ENCODE measurements at regions not wholly inside any gene's neighbourhood (a gene's known extent, or its start where the extent isn't known, plus 50 kb on each side); places are given as distances from the start of the nearest gene placed in this dataset.

DNA sequence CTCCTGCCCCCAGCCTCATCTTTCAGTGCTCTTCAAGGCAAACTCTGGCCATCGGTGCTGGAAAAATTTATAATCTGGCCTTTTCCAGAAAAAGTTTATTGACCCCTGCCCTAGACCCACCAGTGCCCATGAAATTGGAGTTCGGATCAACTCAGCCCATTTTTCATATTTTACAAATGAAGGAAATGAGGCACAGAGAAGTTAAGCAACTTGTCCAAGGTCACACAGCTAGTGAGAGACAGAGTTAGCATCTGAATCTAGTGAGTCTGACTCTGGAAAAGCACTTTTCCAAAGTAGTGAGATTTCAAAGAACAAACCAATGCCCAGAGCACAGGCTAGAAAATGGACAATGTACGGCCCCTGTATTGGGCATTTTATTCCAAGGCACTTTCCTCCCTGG lies 69.4 kb upstream of the TLE3 start:
- Histone ChIP-seq H3K36me3 (ENCODE audit: control insufficient read depth in 2 of 2, insufficient read depth in 2 of 2, low read length in 2 of 2) (no peaks in the 10 kb centered on the region), H3K4me1 (ENCODE audit: control insufficient read depth in 2 of 2, insufficient read depth in 2 of 2, low read length in 2 of 2) (no peaks in the 10 kb centered on the region), H3K4me3 (ENCODE audit: low read length in 2 of 2) (no peak overlapping the region), H3K9me3 (ENCODE audit: control insufficient read depth in 2 of 2, low read length in 2 of 2) (no peaks in the 10 kb centered on the region), H3K27ac (ENCODE audit: low read depth in 2 of 2, low read length in 2 of 2) (no peak overlapping the region), H3K27me3 (ENCODE audit: control insufficient read depth in 2 of 2, insufficient read depth in 2 of 2, low read length in 2 of 2) (no peaks in the 10 kb centered on the region), H3K9ac (ENCODE audit: low read depth in 1 of 2, low read length in 2 of 2) (no peak overlapping the region)

DNA sequence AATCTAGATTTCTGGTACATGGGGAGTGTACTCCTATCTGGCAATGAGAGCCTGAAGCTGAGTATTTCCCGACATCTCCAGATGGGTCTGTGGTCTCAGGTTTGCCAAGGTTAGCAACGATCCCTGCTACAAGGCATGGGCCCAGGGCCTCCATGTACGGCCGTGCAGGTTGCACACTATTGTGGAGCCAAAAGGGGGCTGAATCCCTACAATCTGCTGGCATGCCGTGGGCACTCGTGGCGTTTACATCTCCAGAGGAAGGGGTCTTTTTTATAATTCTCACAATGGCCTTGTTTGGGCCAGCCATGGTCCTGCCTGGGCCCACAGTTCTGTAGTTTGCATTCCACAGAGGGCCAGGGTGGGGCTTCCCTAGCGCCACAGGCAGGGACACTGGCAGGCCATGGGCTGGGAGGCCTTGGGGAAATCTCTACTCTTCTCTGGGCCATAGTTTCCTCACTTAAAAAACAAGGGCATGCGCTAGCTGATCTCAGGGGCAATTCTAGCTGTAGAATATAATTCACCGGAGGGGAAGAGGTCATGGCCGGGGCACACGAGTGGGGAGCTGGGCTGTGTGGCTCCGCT lies 68.9 kb upstream of the TLE3 start:
- no peaks in the 10 kb centered on the region for H3K27me3 ChIP-seq (ENCODE audit: control insufficient read depth in 2 of 2, insufficient read depth in 2 of 2, low read length in 2 of 2)
- no peaks in the 10 kb centered on the region for H3K36me3 ChIP-seq (ENCODE audit: control insufficient read depth in 2 of 2, insufficient read depth in 2 of 2, low read length in 2 of 2)
- H3K9ac ChIP-seq (ENCODE audit: low read depth in 1 of 2, low read length in 2 of 2), result no peak overlapping the region
- H3K9me3 ChIP-seq (ENCODE audit: control insufficient read depth in 2 of 2, low read length in 2 of 2), result no peaks in the 10 kb centered on the region
- H3K27ac ChIP-seq (ENCODE audit: low read depth in 2 of 2, low read length in 2 of 2), result no peak overlapping the region
- no peak overlapping the region for H3K4me3 ChIP-seq (ENCODE audit: low read length in 2 of 2)
- no peaks in the 10 kb centered on the region for H3K4me1 ChIP-seq (ENCODE audit: control insufficient read depth in 2 of 2, insufficient read depth in 2 of 2, low read length in 2 of 2)

DNA sequence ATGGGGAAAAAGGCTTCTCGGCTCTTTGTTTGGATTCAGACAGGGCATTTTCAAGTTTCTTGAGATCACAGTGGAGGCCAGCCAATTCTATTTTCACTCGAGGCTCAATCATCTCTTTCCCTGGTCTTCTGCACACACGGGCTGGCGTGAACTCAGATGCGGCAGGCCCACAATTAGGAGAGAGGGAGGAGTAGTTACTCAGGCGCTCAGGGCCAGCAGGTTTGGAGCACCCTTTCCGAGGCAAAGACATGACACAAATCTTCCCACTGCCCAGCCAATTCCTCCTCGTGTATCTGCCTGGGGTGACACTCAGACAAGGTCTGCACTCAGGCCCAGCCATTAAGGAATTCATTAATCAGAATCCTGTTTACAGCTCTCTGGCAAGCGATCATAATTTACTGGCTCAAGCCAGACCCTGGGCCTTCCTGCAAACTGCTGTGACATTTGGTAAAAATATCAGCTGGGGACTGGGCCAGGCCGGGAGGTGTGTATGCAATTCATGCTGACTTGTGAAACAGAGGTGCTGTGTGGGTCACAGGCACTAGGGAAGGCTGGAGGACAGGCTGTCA lies 68.1 kb upstream of the TLE3 start:
- H3K27ac ChIP-seq (ENCODE audit: low read depth in 2 of 2, low read length in 2 of 2), result no peak overlapping the region
- H3K36me3 ChIP-seq (ENCODE audit: control insufficient read depth in 2 of 2, insufficient read depth in 2 of 2, low read length in 2 of 2), result no peaks in the 10 kb centered on the region
- H3K9ac ChIP-seq (ENCODE audit: low read depth in 1 of 2, low read length in 2 of 2), result no peak overlapping the region
- no peak overlapping the region for H3K4me3 ChIP-seq (ENCODE audit: low read length in 2 of 2)
- H3K4me1 ChIP-seq (ENCODE audit: control insufficient read depth in 2 of 2, insufficient read depth in 2 of 2, low read length in 2 of 2), result no peaks in the 10 kb centered on the region
- H3K27me3 ChIP-seq (ENCODE audit: control insufficient read depth in 2 of 2, insufficient read depth in 2 of 2, low read length in 2 of 2), result peaks cover 0 to 4% of the 10 kb centered on the region in 2 donors
- H3K9me3 ChIP-seq (ENCODE audit: control insufficient read depth in 2 of 2, low read length in 2 of 2), result no peaks in the 10 kb centered on the region

DNA sequence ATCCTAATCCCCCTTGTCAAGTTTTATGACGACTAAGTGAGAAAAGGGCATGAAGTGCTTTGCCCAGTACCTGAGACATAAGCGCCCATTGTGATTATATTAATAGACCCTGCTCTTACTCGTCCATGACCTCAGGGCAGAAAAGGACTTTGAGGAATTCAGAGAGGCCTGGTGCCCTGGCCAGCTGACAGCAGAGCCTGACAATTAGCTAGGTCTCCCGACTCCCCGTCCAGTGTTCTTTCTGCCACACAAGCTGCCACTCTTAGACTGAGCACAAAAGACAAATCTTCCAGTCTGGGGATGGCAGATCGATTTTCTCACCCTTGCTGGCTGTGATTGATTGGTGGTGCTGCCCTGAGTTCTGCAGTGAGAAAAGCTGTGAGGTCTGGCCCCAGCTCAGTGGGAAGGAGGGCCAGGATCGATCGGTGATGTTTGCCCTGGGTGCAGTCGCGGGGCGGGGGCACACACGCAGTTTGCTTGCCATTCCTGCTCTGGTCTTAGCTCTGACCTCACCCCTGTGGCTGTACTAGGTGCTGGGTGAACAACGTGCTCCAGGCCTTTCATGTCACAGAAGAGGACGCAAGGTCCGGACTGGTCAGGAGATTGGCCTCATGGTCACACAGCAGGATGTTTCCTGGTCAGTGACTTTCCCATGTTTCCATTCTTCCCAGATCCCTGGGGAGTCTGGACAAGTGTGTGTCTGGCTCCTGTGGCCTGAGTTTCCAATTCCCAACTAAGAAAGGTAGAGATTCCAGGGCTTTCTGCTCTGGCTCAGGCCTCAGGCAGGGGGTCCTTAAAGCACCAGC lies 67.4 kb upstream of the TLE3 start:
- H3K4me3 ChIP-seq (ENCODE audit: low read length in 2 of 2), result no peak overlapping the region
- no peak overlapping the region for H3K9ac ChIP-seq (ENCODE audit: low read depth in 1 of 2, low read length in 2 of 2)
- H3K27me3 ChIP-seq (ENCODE audit: control insufficient read depth in 2 of 2, insufficient read depth in 2 of 2, low read length in 2 of 2), result peaks cover 0 to 4% of the 10 kb centered on the region in 2 donors
- no peak overlapping the region for H3K27ac ChIP-seq (ENCODE audit: low read depth in 2 of 2, low read length in 2 of 2)
- H3K9me3 ChIP-seq (ENCODE audit: control insufficient read depth in 2 of 2, low read length in 2 of 2), result no peaks in the 10 kb centered on the region
- H3K4me1 ChIP-seq (ENCODE audit: control insufficient read depth in 2 of 2, insufficient read depth in 2 of 2, low read length in 2 of 2), result no peaks in the 10 kb centered on the region
- no peaks in the 10 kb centered on the region for H3K36me3 ChIP-seq (ENCODE audit: control insufficient read depth in 2 of 2, insufficient read depth in 2 of 2, low read length in 2 of 2)

DNA sequence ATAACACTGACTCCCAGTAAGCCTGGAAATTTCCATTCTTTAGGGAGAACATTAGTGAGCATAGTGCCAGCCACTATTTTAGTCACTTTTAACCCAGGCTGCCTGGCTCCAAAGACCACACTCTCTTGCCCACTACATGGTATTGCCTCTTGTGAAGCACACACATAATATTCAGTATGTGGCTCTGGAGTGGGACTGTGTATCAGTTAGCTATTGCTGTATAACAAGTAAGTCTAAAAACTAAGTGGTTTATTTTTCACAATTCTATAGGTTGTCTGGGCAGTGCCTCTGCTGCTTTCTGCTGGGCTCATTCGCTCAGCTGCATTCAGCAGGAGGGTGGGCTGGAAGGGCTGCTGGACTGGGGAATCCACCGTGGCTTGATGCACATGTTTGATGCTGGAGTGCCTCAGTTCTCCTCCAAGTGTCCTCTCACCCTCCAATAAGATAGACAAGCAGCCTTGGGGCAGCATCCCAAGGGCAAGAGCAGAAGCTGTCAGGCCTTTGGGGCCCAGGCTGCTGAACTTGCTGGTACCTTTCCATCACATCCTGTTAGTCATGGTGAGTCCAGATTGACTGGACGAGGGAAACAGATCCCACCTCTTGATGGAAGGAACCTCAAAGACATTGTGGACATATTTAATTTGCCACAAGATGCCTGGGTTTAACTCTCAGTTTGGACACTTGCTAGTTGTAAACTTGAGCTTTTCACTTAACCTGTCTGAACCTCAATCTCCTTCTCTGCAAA lies 66.6 kb upstream of the TLE3 start:
- no peaks in the 10 kb centered on the region for H3K9me3 ChIP-seq (ENCODE audit: control insufficient read depth in 2 of 2, low read length in 2 of 2)
- H3K27ac ChIP-seq (ENCODE audit: low read depth in 2 of 2, low read length in 2 of 2), result no peak overlapping the region
- no peak overlapping the region for H3K9ac ChIP-seq (ENCODE audit: low read depth in 1 of 2, low read length in 2 of 2)
- no peaks in the 10 kb centered on the region for H3K36me3 ChIP-seq (ENCODE audit: control insufficient read depth in 2 of 2, insufficient read depth in 2 of 2, low read length in 2 of 2)
- peaks cover 0 to 4% of the 10 kb centered on the region in 2 donors for H3K27me3 ChIP-seq (ENCODE audit: control insufficient read depth in 2 of 2, insufficient read depth in 2 of 2, low read length in 2 of 2)
- no peak overlapping the region for H3K4me3 ChIP-seq (ENCODE audit: low read length in 2 of 2)
- no peaks in the 10 kb centered on the region for H3K4me1 ChIP-seq (ENCODE audit: control insufficient read depth in 2 of 2, insufficient read depth in 2 of 2, low read length in 2 of 2)

DNA sequence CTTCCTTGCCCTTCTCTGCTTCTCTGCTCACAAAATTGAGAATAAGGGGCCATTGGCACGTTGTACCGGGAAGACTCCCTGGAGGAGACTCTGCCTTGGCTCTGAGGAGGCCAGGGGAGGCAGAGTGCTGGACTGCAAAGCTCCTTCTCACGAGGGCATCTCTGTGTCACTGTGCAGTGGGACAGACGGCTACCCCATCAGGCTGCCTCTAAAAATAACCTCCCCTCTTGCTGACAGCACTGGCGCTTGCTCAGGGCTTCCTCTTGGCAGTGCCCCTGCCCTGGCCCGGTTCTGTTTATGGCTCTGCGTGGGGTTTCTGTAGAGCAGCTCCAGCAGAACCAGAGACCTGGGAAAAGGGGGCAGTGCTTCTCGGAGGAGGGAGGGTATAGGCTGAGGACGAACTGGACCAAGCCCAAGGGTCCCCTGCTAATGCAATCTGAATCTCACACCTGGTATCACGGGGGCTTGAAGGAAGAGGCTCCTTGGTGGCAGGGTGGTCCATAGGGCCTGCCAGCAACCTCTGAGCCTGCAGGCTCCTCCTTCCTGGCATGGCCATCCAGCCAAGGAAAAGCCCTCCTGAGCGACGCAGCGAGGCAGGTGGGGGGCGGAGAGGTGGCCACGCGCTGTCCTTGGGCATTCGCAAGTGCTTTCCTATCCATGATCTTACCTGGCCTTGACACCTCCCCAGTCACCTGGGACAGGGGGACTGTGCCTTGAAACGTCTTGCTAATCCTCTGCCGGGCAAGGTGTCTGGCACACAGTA lies 63.3 kb upstream of the TLE3 start:
- no peaks in the 10 kb centered on the region for H3K9me3 ChIP-seq (ENCODE audit: control insufficient read depth in 2 of 2, low read length in 2 of 2)
- no peak overlapping the region for H3K27ac ChIP-seq (ENCODE audit: low read depth in 2 of 2, low read length in 2 of 2)
- H3K36me3 ChIP-seq (ENCODE audit: control insufficient read depth in 2 of 2, insufficient read depth in 2 of 2, low read length in 2 of 2), result no peaks in the 10 kb centered on the region
- H3K9ac ChIP-seq (ENCODE audit: low read depth in 1 of 2, low read length in 2 of 2), result no peak overlapping the region
- no peaks in the 10 kb centered on the region for H3K4me1 ChIP-seq (ENCODE audit: control insufficient read depth in 2 of 2, insufficient read depth in 2 of 2, low read length in 2 of 2)
- peaks cover 0 to 7% of the 10 kb centered on the region in 2 donors for H3K27me3 ChIP-seq (ENCODE audit: control insufficient read depth in 2 of 2, insufficient read depth in 2 of 2, low read length in 2 of 2)
- no peak overlapping the region for H3K4me3 ChIP-seq (ENCODE audit: low read length in 2 of 2)

DNA sequence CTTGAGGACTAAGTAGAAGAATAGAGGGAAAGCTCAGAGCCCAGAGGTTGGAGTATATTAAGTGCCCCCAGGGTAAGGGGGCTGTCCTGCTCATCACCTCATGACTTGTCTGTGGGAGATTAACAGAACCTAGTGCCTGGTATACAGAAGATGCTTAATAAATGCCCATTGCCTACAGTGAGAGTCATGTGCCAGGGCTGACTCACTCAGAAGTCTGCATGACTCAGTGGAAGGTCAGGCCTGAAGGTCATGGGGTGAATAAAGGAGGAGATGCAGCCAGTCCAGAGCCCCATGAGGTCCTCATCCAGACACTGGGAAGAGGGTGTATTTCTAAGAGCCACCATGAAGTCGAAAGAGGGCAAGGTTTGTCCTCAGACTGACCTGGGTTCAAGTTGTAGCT lies 62.5 kb upstream of the TLE3 start:
- peaks cover 0 to 7% of the 10 kb centered on the region in 2 donors for H3K27me3 ChIP-seq (ENCODE audit: control insufficient read depth in 2 of 2, insufficient read depth in 2 of 2, low read length in 2 of 2)
- H3K9ac ChIP-seq (ENCODE audit: low read depth in 1 of 2, low read length in 2 of 2), result no peak overlapping the region
- H3K27ac ChIP-seq (ENCODE audit: low read depth in 2 of 2, low read length in 2 of 2), result no peak overlapping the region
- H3K36me3 ChIP-seq (ENCODE audit: control insufficient read depth in 2 of 2, insufficient read depth in 2 of 2, low read length in 2 of 2), result no peaks in the 10 kb centered on the region
- no peaks in the 10 kb centered on the region for H3K4me1 ChIP-seq (ENCODE audit: control insufficient read depth in 2 of 2, insufficient read depth in 2 of 2, low read length in 2 of 2)
- H3K9me3 ChIP-seq (ENCODE audit: control insufficient read depth in 2 of 2, low read length in 2 of 2), result no peaks in the 10 kb centered on the region
- no peak overlapping the region for H3K4me3 ChIP-seq (ENCODE audit: low read length in 2 of 2)

DNA sequence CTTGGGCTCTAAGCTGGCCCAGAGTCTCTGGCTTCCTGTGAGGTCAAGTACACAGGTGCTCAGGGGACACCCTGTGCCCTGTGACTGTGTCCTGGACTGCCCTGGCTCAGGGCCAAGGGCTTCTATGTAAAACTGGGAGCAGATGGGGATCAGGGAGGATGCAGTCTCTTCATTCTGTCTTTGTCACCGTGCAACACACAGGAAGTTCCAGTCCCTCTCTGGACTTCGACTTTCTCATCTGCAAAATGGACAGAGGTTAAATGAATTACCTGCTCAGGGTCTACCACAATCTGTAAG lies 61.9 kb upstream of the TLE3 start:
- H3K27ac ChIP-seq (ENCODE audit: low read depth in 2 of 2, low read length in 2 of 2), result no peak overlapping the region
- H3K4me1 ChIP-seq (ENCODE audit: control insufficient read depth in 2 of 2, insufficient read depth in 2 of 2, low read length in 2 of 2), result no peaks in the 10 kb centered on the region
- H3K27me3 ChIP-seq (ENCODE audit: control insufficient read depth in 2 of 2, insufficient read depth in 2 of 2, low read length in 2 of 2), result peaks cover 0 to 7% of the 10 kb centered on the region in 2 donors
- no peak overlapping the region for H3K4me3 ChIP-seq (ENCODE audit: low read length in 2 of 2)
- no peaks in the 10 kb centered on the region for H3K36me3 ChIP-seq (ENCODE audit: control insufficient read depth in 2 of 2, insufficient read depth in 2 of 2, low read length in 2 of 2)
- H3K9ac ChIP-seq (ENCODE audit: low read depth in 1 of 2, low read length in 2 of 2), result no peak overlapping the region
- no peaks in the 10 kb centered on the region for H3K9me3 ChIP-seq (ENCODE audit: control insufficient read depth in 2 of 2, low read length in 2 of 2)

DNA sequence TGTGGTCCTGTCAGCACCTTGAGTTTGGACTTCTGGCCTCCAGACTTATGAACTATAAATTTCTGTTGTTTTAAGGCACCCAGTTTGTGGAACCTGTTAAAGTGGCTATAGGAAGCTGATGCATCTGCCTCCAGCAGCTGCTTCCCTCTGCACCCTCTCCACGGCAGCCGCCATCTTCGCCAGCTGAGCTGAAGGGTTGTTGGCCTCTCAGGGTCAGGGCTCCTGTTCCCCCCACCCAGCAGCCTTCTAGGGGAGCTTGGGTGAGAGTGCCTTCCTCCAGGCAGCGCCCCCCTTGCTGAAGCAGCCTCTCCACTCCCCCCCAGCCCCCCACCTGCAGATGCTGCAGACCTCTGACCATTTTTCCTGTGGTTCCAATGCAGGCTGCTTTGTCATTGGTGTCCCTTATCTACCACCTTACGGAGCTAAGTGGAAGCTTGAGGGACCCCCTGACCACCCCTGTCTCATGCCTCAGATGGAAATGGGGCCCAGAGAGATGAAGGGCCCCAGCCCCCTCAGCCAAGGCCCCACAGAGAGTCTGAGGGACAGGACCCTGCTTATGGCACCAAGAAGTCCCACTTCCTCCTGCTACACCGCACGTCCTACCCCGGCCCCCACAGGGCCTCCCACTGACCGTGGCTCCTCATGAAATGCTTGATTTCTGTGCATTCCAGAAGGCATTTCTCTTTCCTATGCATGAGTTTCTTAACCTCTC lies 61.4 kb upstream of the TLE3 start:
- Histone ChIP-seq H3K4me3 (ENCODE audit: low read length in 2 of 2) (no peak overlapping the region), H3K27me3 (ENCODE audit: control insufficient read depth in 2 of 2, insufficient read depth in 2 of 2, low read length in 2 of 2) (peaks cover 0 to 7% of the 10 kb centered on the region in 2 donors), H3K27ac (ENCODE audit: low read depth in 2 of 2, low read length in 2 of 2) (no peak overlapping the region), H3K9me3 (ENCODE audit: control insufficient read depth in 2 of 2, low read length in 2 of 2) (no peaks in the 10 kb centered on the region), H3K36me3 (ENCODE audit: control insufficient read depth in 2 of 2, insufficient read depth in 2 of 2, low read length in 2 of 2) (no peaks in the 10 kb centered on the region), H3K4me1 (ENCODE audit: control insufficient read depth in 2 of 2, insufficient read depth in 2 of 2, low read length in 2 of 2) (no peaks in the 10 kb centered on the region), H3K9ac (ENCODE audit: low read depth in 1 of 2, low read length in 2 of 2) (no peak overlapping the region)

Measured in mucosa of rectum (tissue), 2 donors.